ENCODE measurements at regions not wholly inside any gene's neighbourhood (a gene's known extent, or its start where the extent isn't known, plus 50 kb on each side); places are given as distances from the start of the nearest gene placed in this dataset.

- TF ChIP-seq CTCF (conservative IDR thresholded peaks at IDR 0.05; ENCODE audit: low read length) (no peak), EZH2phosphoT487 (IDR thresholded peaks at IDR 0.05; ENCODE audit: borderline replicate concordance) (no peak)
These were observed 89.7 kb upstream of the GRB10 start for GRCh38 chr7:50872437-50872836.

All from Loucy (cell line).